ENCODE measurements at regions not wholly inside any gene's neighbourhood (a gene's known extent, or its start where the extent isn't known, plus 50 kb on each side); places are given as distances from the start of the nearest gene placed in this dataset.
A peak's percentile ranks its signal among the peaks of the same experiment; 100 is the strongest.

GRCh38 chr9:78934880-78935279 is 636.9 kb upstream of the TLE4 start:
- no peak for DNase-seq (ENCODE audit: low read depth)
- H3K4me3 ChIP-seq (ENCODE audit: low read depth, low read length), result no peak overlapping the region
- TF ChIP-seq, protein P1, sequence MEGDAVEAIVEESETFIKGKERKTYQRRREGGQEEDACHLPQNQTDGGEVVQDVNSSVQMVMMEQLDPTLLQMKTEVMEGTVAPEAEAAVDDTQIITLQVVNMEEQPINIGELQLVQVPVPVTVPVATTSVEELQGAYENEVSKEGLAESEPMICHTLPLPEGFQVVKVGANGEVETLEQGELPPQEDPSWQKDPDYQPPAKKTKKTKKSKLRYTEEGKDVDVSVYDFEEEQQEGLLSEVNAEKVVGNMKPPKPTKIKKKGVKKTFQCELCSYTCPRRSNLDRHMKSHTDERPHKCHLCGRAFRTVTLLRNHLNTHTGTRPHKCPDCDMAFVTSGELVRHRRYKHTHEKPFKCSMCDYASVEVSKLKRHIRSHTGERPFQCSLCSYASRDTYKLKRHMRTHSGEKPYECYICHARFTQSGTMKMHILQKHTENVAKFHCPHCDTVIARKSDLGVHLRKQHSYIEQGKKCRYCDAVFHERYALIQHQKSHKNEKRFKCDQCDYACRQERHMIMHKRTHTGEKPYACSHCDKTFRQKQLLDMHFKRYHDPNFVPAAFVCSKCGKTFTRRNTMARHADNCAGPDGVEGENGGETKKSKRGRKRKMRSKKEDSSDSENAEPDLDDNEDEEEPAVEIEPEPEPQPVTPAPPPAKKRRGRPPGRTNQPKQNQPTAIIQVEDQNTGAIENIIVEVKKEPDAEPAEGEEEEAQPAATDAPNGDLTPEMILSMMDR (conservative IDR thresholded peaks at IDR 0.05; ENCODE audit: low read depth, low read length), result no peak

GRCh38 chr9:78938821-78939220 is 632.9 kb upstream of the TLE4 start:
- no peak for DNase-seq (ENCODE audit: low read depth)
- H3K4me3 ChIP-seq (ENCODE audit: low read depth, low read length), result no peak overlapping the region
- TF ChIP-seq, protein P1 (conservative IDR thresholded peaks at IDR 0.05; ENCODE audit: low read depth, low read length), result no peak

GRCh38 chr9:78939311-78940065 is 632.3 kb upstream of the TLE4 start:
- H3K4me3 ChIP-seq (ENCODE audit: low read depth, low read length), result no peak overlapping the region
- TF ChIP-seq, protein P1 (conservative IDR thresholded peaks at IDR 0.05; ENCODE audit: low read depth, low read length), result no peak
- DNase-seq (ENCODE audit: low read depth), result no peak

DNA sequence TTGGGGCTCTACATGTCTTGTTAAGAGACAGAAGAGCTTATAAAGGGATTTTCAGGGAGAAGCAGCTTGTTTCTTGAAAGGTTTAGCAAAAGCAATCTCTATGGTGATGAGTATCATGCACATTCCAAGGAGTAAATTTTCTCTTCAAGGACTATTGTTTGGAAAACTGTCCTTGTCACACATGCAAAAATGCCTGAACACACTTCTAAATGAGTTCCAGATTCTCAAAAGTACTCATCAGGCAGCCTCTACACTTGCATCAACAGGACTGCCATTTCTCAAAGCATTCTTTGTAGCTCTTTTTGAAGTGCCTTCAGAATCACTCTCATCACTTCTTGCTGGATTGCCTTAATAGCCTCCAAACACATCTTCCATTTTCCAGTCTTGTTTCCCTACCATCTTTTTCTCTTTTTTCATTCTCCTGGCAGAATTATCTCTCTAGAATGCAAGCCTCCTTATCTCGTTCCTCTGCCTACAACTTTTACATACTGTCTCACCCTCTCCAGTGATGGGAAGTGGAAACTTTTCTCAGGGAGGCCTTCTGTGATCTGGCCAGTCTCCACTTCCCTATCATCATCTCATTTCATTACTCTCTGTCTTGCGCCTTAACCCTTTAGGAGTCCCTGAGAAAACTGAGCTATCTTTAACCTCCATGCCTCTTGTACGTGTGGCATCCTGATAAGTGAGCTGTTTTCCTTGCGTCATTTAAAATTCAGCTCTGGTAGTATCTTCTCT is 631.5 kb upstream of the TLE4 start:
- no peak for DNase-seq (ENCODE audit: low read depth)
- TF ChIP-seq, protein P1 (conservative IDR thresholded peaks at IDR 0.05; ENCODE audit: low read depth, low read length), result no peak

DNA sequence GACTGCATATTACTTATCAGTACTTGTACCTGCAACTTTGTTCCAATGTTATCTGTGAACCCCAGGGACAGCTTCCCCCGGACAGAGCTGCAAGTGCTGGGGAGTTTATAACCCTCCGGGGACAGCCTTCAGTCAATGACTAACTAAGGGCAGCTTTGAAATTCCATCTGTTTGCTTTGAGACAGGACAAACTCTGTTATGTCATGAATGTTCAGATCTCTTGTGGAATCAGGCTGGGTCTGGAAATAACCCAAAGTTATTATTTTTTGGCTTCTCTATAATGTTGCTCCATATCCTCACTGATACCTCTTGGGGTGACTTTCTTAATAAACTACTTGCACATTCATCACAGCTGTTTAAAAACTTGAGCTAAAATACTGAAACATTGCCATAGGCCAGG is 617.5 kb upstream of the TLE4 start:
- DNase-seq (ENCODE audit: low read depth), result no peak
- TF ChIP-seq, protein P1 (conservative IDR thresholded peaks at IDR 0.05; ENCODE audit: low read depth, low read length), result no peak
- H3K4me3 ChIP-seq (ENCODE audit: low read depth, low read length), result no peak overlapping the region

More for the DNA sequence above, 631.5 kb upstream of the TLE4 start:
- no peak overlapping the region for H3K4me3 ChIP-seq (ENCODE audit: low read depth, low read length)

- no peak overlapping the region for H3K4me3 ChIP-seq (ENCODE audit: low read depth, low read length)
- TF ChIP-seq, protein P1 (conservative IDR thresholded peaks at IDR 0.05; ENCODE audit: low read depth, low read length), result peak; percentile 33
- no peak for DNase-seq (ENCODE audit: low read depth)
These were observed 612.9 kb upstream of the TLE4 start for GRCh38 chr9:78958892-78959291.
